Rectal smooth muscle tissue (tissue), 1 donor: ENCODE measurements at regions not wholly inside any gene's neighbourhood (a gene's known extent, or its start where the extent isn't known, plus 50 kb on each side); places are given as distances from the start of the nearest gene placed in this dataset.

ENCODE experiments used
- H3K27ac ChIP-seq: one replicate; pipeline ENCODE4 v1.7.0; 2013; ENCODE audit warnings: low read depth, low read length, inconsistent platforms
- H3K27me3 ChIP-seq: one replicate; pipeline ENCODE4 v1.7.0; 2013; ENCODE audit warnings: low read length; ENCODE audit not compliant: control insufficient read depth, insufficient read depth
- H3K36me3 ChIP-seq: one replicate; pipeline ENCODE4 v1.7.0; 2013; ENCODE audit warnings: low read length; ENCODE audit not compliant: control insufficient read depth, insufficient read depth
- H3K4me1 ChIP-seq: one replicate; pipeline ENCODE4 v1.7.0; 2013; ENCODE audit warnings: low read length; ENCODE audit not compliant: control insufficient read depth, insufficient read depth
- H3K4me3 ChIP-seq: one replicate; pipeline ENCODE4 v1.7.0; 2013; ENCODE audit warnings: low read length
- H3K9ac ChIP-seq: one replicate; pipeline ENCODE4 v1.7.0; 2013; ENCODE audit warnings: low read length

GRCh38 chr4:31518796-31519250 is 798.7 kb downstream of the PCDH7 start:
- no peaks in the 10 kb centered on the region for H3K4me1 ChIP-seq
- H3K27ac ChIP-seq = no peak overlapping the region
- H3K9ac ChIP-seq = no peak overlapping the region
- H3K4me3 ChIP-seq = no peak overlapping the region
- H3K36me3 ChIP-seq = no peaks in the 10 kb centered on the region
- H3K27me3 ChIP-seq = no peaks in the 10 kb centered on the region

GRCh38 chr4:31530555-31530954 is 810.4 kb downstream of the PCDH7 start:
- Histone ChIP-seq H3K36me3 (no peaks in the 10 kb centered on the region), H3K4me3 (no peak overlapping the region), H3K9ac (no peak overlapping the region), H3K4me1 (no peaks in the 10 kb centered on the region), H3K27ac (no peak overlapping the region), H3K27me3 (no peaks in the 10 kb centered on the region)

- no peaks in the 10 kb centered on the region for H3K4me1 ChIP-seq
- H3K27me3 ChIP-seq = no peaks in the 10 kb centered on the region
- no peak overlapping the region for H3K4me3 ChIP-seq
These were observed 818.7 kb downstream of the PCDH7 start for GRCh38 chr4:31538877-31539276.

GRCh38 chr4:31539284-31540069 is 819.3 kb downstream of the PCDH7 start:
- no peaks in the 10 kb centered on the region for H3K4me1 ChIP-seq
- H3K27me3 ChIP-seq = no peaks in the 10 kb centered on the region
- H3K36me3 ChIP-seq = no peaks in the 10 kb centered on the region
- no peak overlapping the region for H3K4me3 ChIP-seq
- H3K27ac ChIP-seq = no peak overlapping the region
- H3K9ac ChIP-seq = no peak overlapping the region

More at GRCh38 chr4:31538877-31539276, 818.7 kb downstream of the PCDH7 start:
- Histone ChIP-seq H3K9ac (no peak overlapping the region), H3K27ac (no peak overlapping the region), H3K36me3 (no peaks in the 10 kb centered on the region)

GRCh38 chr4:31545330-31545729 is 825.2 kb downstream of the PCDH7 start:
- Histone ChIP-seq H3K9ac (no peak overlapping the region), H3K4me3 (no peak overlapping the region), H3K27me3 (no peaks in the 10 kb centered on the region), H3K4me1 (no peaks in the 10 kb centered on the region), H3K27ac (no peak overlapping the region), H3K36me3 (no peaks in the 10 kb centered on the region)

- Histone ChIP-seq H3K4me3 (no peak overlapping the region), H3K27ac (no peak overlapping the region), H3K36me3 (no peaks in the 10 kb centered on the region), H3K4me1 (no peaks in the 10 kb centered on the region), H3K9ac (no peak overlapping the region), H3K27me3 (no peaks in the 10 kb centered on the region)
These were observed 825.6 kb downstream of the PCDH7 start for GRCh38 chr4:31545755-31546154.

GRCh38 chr4:31548021-31548420 is 827.9 kb downstream of the PCDH7 start:
- Histone ChIP-seq H3K27me3 (no peaks in the 10 kb centered on the region), H3K4me3 (no peak overlapping the region), H3K27ac (no peak overlapping the region), H3K9ac (no peak overlapping the region), H3K36me3 (no peaks in the 10 kb centered on the region), H3K4me1 (no peaks in the 10 kb centered on the region)

GRCh38 chr4:31548823-31549222 is 828.7 kb downstream of the PCDH7 start:
- H3K36me3 ChIP-seq = no peaks in the 10 kb centered on the region
- H3K9ac ChIP-seq = no peak overlapping the region
- H3K4me3 ChIP-seq = no peak overlapping the region
- no peak overlapping the region for H3K27ac ChIP-seq
- H3K27me3 ChIP-seq = no peaks in the 10 kb centered on the region
- no peaks in the 10 kb centered on the region for H3K4me1 ChIP-seq

GRCh38 chr4:31549256-31549655 is 829.1 kb downstream of the PCDH7 start:
- no peak overlapping the region for H3K27ac ChIP-seq
- H3K36me3 ChIP-seq = no peaks in the 10 kb centered on the region
- H3K4me3 ChIP-seq = no peak overlapping the region
- no peak overlapping the region for H3K9ac ChIP-seq
- no peaks in the 10 kb centered on the region for H3K27me3 ChIP-seq
- no peaks in the 10 kb centered on the region for H3K4me1 ChIP-seq

- H3K36me3 ChIP-seq = no peaks in the 10 kb centered on the region
- no peaks in the 10 kb centered on the region for H3K27me3 ChIP-seq
- no peaks in the 10 kb centered on the region for H3K4me1 ChIP-seq
- H3K4me3 ChIP-seq = no peak overlapping the region
- H3K9ac ChIP-seq = no peak overlapping the region
- no peak overlapping the region for H3K27ac ChIP-seq
These were observed 837.3 kb downstream of the PCDH7 start for GRCh38 chr4:31557437-31557836.

GRCh38 chr4:31573554-31573953 is 853.4 kb downstream of the PCDH7 start:
- H3K27me3 ChIP-seq = no peaks in the 10 kb centered on the region
- no peak overlapping the region for H3K27ac ChIP-seq
- H3K4me1 ChIP-seq = no peaks in the 10 kb centered on the region
- H3K4me3 ChIP-seq = no peak overlapping the region
- H3K9ac ChIP-seq = no peak overlapping the region
- H3K36me3 ChIP-seq = no peaks in the 10 kb centered on the region

GRCh38 chr4:31575504-31575903 is 855.3 kb downstream of the PCDH7 start:
- Histone ChIP-seq H3K36me3 (no peaks in the 10 kb centered on the region), H3K27me3 (no peaks in the 10 kb centered on the region), H3K4me3 (no peak overlapping the region), H3K9ac (no peak overlapping the region), H3K4me1 (no peaks in the 10 kb centered on the region), H3K27ac (no peak overlapping the region)

GRCh38 chr4:31580843-31581242 is 860.7 kb downstream of the PCDH7 start:
- Histone ChIP-seq H3K27me3 (no peaks in the 10 kb centered on the region), H3K9ac (no peak overlapping the region), H3K36me3 (no peaks in the 10 kb centered on the region), H3K4me3 (no peak overlapping the region), H3K4me1 (no peaks in the 10 kb centered on the region), H3K27ac (no peak overlapping the region)
